HEK293 (cell line): ENCODE measurements at regions not wholly inside any gene's neighbourhood (a gene's known extent, or its start where the extent isn't known, plus 50 kb on each side); places are given as distances from the start of the nearest gene placed in this dataset.

ENCODE experiments used
- KLF16 ChIP-seq: fragments of 450-650 bp; formaldehyde crosslinking; IDR thresholded peaks from 2 replicates; pipeline ENCODE4 v1.5.1; 2017; ENCODE audit warnings: missing biosample characterization, missing genetic modification characterization
- KLF9 ChIP-seq: fragments of 450-650 bp; formaldehyde crosslinking; IDR thresholded peaks from 2 replicates; pipeline ENCODE4 v1.5.1; 2016; ENCODE audit warnings: missing biosample characterization, missing genetic modification characterization, low read depth
- PRDM4 ChIP-seq: fragments of 450-650 bp; formaldehyde crosslinking; IDR thresholded peaks from 2 replicates; pipeline ENCODE4 v1.5.1; 2017; ENCODE audit warnings: missing biosample characterization, missing genetic modification characterization
- SETDB1 ChIP-seq: IDR thresholded peaks from one replicate; pipeline ENCODE4 v1.6.1; 2017; ENCODE audit warnings: mild to moderate bottlenecking, low read length, moderate library complexity, mixed read lengths; ENCODE audit not compliant: insufficient read length
- WT1 ChIP-seq: fragments of 450-650 bp; formaldehyde crosslinking; IDR thresholded peaks from 2 replicates; pipeline ENCODE4 v1.5.1; 2016; ENCODE audit warnings: missing biosample characterization, missing genetic modification characterization
- ZBTB48 ChIP-seq: fragments of 450-650 bp; formaldehyde crosslinking; IDR thresholded peaks from 2 replicates; pipeline ENCODE4 v1.5.1; 2016; ENCODE audit warnings: missing biosample characterization, missing genetic modification characterization
- ZIC2 ChIP-seq: fragments of 450-650 bp; formaldehyde crosslinking; IDR thresholded peaks from 2 replicates; pipeline ENCODE4 v1.5.1; 2016; ENCODE audit warnings: missing biosample characterization, missing genetic modification characterization
- ZNF10 ChIP-seq: fragments of 450-650 bp; formaldehyde crosslinking; IDR thresholded peaks from 2 replicates; pipeline ENCODE4 v1.5.1; 2017; ENCODE audit warnings: missing biosample characterization, missing genetic modification characterization
- ZNF202 ChIP-seq: fragments of 450-650 bp; formaldehyde crosslinking; IDR thresholded peaks from 2 replicates; pipeline ENCODE4 v1.5.1; 2016; ENCODE audit warnings: missing biosample characterization, missing genetic modification characterization, borderline replicate concordance
- ZNF23 ChIP-seq: fragments of 450-650 bp; formaldehyde crosslinking; IDR thresholded peaks from 2 replicates; pipeline ENCODE4 v1.5.1; 2016; ENCODE audit warnings: missing biosample characterization, missing genetic modification characterization, borderline replicate concordance
- ZNF274 ChIP-seq, 2 experiments: fragments of 200-500 bp in 1 of 2; fragments of 450-650 bp in 1 of 2; sonication (Bioruptor generic) in 1 of 2; formaldehyde crosslinking in 1 of 2; IDR thresholded peaks; 2 replicates each; pipeline versions ENCODE4 v1.5.1 to v1.6.1; 2014 to 2016; ENCODE audit warnings: borderline replicate concordance in 1 of 2, inconsistent platforms in 1 of 2, low read length in 1 of 2, missing biosample characterization in 1 of 2, missing genetic modification characterization in 1 of 2
- ZNF302 ChIP-seq: fragments of 450-650 bp; formaldehyde crosslinking; IDR thresholded peaks from 2 replicates; pipeline ENCODE4 v1.5.1; 2016; ENCODE audit warnings: missing biosample characterization, missing genetic modification characterization, low read depth
- ZNF350 ChIP-seq: fragments of 450-650 bp; formaldehyde crosslinking; IDR thresholded peaks from 2 replicates; pipeline ENCODE4 v1.5.0; 2017; ENCODE audit warnings: missing biosample characterization, mild to moderate bottlenecking, missing genetic modification characterization
- ZNF561 ChIP-seq: fragments of 450-650 bp; IDR thresholded peaks from 2 replicates; pipeline ENCODE4 v1.5.1; 2018; ENCODE audit warnings: missing biosample characterization, missing genetic modification characterization, borderline replicate concordance
- ZNF629 ChIP-seq: fragments of 450-650 bp; formaldehyde crosslinking; IDR thresholded peaks from 2 replicates; pipeline ENCODE4 v1.5.1; 2017; ENCODE audit warnings: missing biosample characterization, missing genetic modification characterization
- ZNF677 ChIP-seq: fragments of 450-650 bp; IDR thresholded peaks from 2 replicates; pipeline ENCODE4 v1.5.0; 2018; ENCODE audit warnings: missing biosample characterization, mild to moderate bottlenecking, missing genetic modification characterization, moderate library complexity
- ZNF830 ChIP-seq: fragments of 450-650 bp; IDR thresholded peaks from 2 replicates; pipeline ENCODE4 v1.5.0; 2018; ENCODE audit warnings: missing biosample characterization, missing genetic modification characterization, low read depth, mild to moderate bottlenecking, moderate library complexity
- ZSCAN5A ChIP-seq: fragments of 450-650 bp; formaldehyde crosslinking; IDR thresholded peaks from 2 replicates; pipeline ENCODE4 v1.5.1; 2016; ENCODE audit warnings: missing biosample characterization, missing genetic modification characterization
- TF ChIP-seq, protein P1 (sequence below): fragments of 450-650 bp; formaldehyde crosslinking; IDR thresholded peaks from 2 replicates; pipeline ENCODE4 v1.5.1; 2017; ENCODE audit warnings: missing biosample characterization, missing genetic modification characterization
- TF ChIP-seq, protein P2 (sequence below): fragments of 450-650 bp; formaldehyde crosslinking; IDR thresholded peaks from 2 replicates; pipeline ENCODE4 v1.5.1; 2016; ENCODE audit warnings: missing biosample characterization, missing genetic modification characterization, borderline replicate concordance
- TF ChIP-seq, protein P3 (sequence below): fragments of 450-650 bp; formaldehyde crosslinking; IDR thresholded peaks from 2 replicates; pipeline ENCODE4 v1.5.1; 2016; ENCODE audit warnings: missing biosample characterization, missing genetic modification characterization, low read depth
- TF ChIP-seq, protein P4 (sequence below): fragments of 450-650 bp; formaldehyde crosslinking; IDR thresholded peaks from 2 replicates; pipeline ENCODE4 v1.5.1; 2016; ENCODE audit warnings: missing biosample characterization, missing genetic modification characterization, borderline replicate concordance

- TF ChIP-seq, protein P1, sequence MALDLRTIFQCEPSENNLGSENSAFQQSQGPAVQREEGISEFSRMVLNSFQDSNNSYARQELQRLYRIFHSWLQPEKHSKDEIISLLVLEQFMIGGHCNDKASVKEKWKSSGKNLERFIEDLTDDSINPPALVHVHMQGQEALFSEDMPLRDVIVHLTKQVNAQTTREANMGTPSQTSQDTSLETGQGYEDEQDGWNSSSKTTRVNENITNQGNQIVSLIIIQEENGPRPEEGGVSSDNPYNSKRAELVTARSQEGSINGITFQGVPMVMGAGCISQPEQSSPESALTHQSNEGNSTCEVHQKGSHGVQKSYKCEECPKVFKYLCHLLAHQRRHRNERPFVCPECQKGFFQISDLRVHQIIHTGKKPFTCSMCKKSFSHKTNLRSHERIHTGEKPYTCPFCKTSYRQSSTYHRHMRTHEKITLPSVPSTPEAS = 0 out of 2 replicates have a peak, but pooled peaks have one; percentile 11
- TF ChIP-seq, protein P2, sequence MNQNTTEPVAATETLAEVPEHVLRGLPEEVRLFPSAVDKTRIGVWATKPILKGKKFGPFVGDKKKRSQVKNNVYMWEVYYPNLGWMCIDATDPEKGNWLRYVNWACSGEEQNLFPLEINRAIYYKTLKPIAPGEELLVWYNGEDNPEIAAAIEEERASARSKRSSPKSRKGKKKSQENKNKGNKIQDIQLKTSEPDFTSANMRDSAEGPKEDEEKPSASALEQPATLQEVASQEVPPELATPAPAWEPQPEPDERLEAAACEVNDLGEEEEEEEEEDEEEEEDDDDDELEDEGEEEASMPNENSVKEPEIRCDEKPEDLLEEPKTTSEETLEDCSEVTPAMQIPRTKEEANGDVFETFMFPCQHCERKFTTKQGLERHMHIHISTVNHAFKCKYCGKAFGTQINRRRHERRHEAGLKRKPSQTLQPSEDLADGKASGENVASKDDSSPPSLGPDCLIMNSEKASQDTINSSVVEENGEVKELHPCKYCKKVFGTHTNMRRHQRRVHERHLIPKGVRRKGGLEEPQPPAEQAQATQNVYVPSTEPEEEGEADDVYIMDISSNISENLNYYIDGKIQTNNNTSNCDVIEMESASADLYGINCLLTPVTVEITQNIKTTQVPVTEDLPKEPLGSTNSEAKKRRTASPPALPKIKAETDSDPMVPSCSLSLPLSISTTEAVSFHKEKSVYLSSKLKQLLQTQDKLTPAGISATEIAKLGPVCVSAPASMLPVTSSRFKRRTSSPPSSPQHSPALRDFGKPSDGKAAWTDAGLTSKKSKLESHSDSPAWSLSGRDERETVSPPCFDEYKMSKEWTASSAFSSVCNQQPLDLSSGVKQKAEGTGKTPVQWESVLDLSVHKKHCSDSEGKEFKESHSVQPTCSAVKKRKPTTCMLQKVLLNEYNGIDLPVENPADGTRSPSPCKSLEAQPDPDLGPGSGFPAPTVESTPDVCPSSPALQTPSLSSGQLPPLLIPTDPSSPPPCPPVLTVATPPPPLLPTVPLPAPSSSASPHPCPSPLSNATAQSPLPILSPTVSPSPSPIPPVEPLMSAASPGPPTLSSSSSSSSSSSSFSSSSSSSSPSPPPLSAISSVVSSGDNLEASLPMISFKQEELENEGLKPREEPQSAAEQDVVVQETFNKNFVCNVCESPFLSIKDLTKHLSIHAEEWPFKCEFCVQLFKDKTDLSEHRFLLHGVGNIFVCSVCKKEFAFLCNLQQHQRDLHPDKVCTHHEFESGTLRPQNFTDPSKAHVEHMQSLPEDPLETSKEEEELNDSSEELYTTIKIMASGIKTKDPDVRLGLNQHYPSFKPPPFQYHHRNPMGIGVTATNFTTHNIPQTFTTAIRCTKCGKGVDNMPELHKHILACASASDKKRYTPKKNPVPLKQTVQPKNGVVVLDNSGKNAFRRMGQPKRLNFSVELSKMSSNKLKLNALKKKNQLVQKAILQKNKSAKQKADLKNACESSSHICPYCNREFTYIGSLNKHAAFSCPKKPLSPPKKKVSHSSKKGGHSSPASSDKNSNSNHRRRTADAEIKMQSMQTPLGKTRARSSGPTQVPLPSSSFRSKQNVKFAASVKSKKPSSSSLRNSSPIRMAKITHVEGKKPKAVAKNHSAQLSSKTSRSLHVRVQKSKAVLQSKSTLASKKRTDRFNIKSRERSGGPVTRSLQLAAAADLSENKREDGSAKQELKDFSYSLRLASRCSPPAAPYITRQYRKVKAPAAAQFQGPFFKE (tag by site-specific recombination) = no peak
- no peak for TF ChIP-seq ZNF350 (tag by site-specific recombination)
- no peak for TF ChIP-seq ZNF202 (tag by site-specific recombination)
- TF ChIP-seq ZNF23 (tag by site-specific recombination) = no peak
- TF ChIP-seq ZNF629 (tag by site-specific recombination) = no peak
- TF ChIP-seq ZNF561 (tag by site-specific recombination) = no peak
- TF ChIP-seq, protein P3, sequence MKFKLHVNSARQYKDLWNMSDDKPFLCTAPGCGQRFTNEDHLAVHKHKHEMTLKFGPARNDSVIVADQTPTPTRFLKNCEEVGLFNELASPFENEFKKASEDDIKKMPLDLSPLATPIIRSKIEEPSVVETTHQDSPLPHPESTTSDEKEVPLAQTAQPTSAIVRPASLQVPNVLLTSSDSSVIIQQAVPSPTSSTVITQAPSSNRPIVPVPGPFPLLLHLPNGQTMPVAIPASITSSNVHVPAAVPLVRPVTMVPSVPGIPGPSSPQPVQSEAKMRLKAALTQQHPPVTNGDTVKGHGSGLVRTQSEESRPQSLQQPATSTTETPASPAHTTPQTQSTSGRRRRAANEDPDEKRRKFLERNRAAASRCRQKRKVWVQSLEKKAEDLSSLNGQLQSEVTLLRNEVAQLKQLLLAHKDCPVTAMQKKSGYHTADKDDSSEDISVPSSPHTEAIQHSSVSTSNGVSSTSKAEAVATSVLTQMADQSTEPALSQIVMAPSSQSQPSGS (tag by site-specific recombination) = no peak
- TF ChIP-seq ZIC2 (tag by site-specific recombination) = no peak
- no peak for TF ChIP-seq ZNF274 (IDR thresholded peaks at IDR 0.05; ENCODE audit: low read length)
- no peak for TF ChIP-seq ZNF274 (tag by site-specific recombination; IDR thresholded peaks at IDR 0.05; ENCODE audit: borderline replicate concordance)
- TF ChIP-seq, protein P4, sequence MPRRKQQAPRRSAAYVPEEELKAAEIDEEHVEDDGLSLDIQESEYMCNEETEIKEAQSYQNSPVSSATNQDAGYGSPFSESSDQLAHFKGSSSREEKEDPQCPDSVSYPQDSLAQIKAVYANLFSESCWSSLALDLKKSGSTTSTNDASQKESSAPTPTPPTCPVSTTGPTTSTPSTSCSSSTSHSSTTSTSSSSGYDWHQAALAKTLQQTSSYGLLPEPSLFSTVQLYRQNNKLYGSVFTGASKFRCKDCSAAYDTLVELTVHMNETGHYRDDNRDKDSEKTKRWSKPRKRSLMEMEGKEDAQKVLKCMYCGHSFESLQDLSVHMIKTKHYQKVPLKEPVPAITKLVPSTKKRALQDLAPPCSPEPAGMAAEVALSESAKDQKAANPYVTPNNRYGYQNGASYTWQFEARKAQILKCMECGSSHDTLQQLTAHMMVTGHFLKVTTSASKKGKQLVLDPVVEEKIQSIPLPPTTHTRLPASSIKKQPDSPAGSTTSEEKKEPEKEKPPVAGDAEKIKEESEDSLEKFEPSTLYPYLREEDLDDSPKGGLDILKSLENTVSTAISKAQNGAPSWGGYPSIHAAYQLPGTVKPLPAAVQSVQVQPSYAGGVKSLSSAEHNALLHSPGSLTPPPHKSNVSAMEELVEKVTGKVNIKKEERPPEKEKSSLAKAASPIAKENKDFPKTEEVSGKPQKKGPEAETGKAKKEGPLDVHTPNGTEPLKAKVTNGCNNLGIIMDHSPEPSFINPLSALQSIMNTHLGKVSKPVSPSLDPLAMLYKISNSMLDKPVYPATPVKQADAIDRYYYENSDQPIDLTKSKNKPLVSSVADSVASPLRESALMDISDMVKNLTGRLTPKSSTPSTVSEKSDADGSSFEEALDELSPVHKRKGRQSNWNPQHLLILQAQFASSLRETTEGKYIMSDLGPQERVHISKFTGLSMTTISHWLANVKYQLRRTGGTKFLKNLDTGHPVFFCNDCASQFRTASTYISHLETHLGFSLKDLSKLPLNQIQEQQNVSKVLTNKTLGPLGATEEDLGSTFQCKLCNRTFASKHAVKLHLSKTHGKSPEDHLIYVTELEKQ (tag by site-specific recombination) = no peak
- TF ChIP-seq ZNF677 = no peak
- TF ChIP-seq ZNF10 (tag by site-specific recombination) = no peak
- TF ChIP-seq KLF16 (tag by site-specific recombination) = no peak
- no peak for TF ChIP-seq ZBTB48
- TF ChIP-seq KLF9 = no peak
- no peak for TF ChIP-seq PRDM4
- no peak for TF ChIP-seq SETDB1
- TF ChIP-seq ZNF830 = no peak
- no peak for TF ChIP-seq ZSCAN5A (tag by site-specific recombination)
- TF ChIP-seq WT1 = no peak
- TF ChIP-seq ZNF302 = no peak
Measured at GRCh38 chr13:48769107-48769704, 115.5 kb downstream of the CYSLTR2 start (continued).
